Mucosa of descending colon (tissue), 3 donors: ENCODE measurements at regions not wholly inside any gene's neighbourhood (a gene's known extent, or its start where the extent isn't known, plus 50 kb on each side); places are given as distances from the start of the nearest gene placed in this dataset.
"Not testable (repeated sequence)": the region's sequence is repeated elsewhere in the genome, so short reads cannot be mapped to it uniquely, and the experiment has no call there.

ENCODE experiments used
- ATAC-seq: fragments of 200-7000 bp; cut with Tn5 transposase; one replicate; pipeline ENCODE4 v1.9.1; 2020; ENCODE audit warnings: mild to moderate bottlenecking, moderate library complexity
- DNase-seq, 3 donors: peaks; one replicate each; pipeline ENCODE4 v3.0.0-alpha.2; 2020
- H3K36me3 ChIP-seq: fragments of 200-600 bp; one replicate; pipeline ENCODE4 v1.8.0; 2021; ENCODE audit warnings: low read depth, mild to moderate bottlenecking
- H3K4me1 ChIP-seq: fragments of 200-600 bp; one replicate; pipeline ENCODE4 v1.8.0; 2021; ENCODE audit warnings: low read depth, mild to moderate bottlenecking
- H3K4me3 ChIP-seq: fragments of 200-600 bp; one replicate; pipeline ENCODE4 v1.8.0; 2021; ENCODE audit warnings: mild to moderate bottlenecking
- H3K9me3 ChIP-seq: fragments of 200-600 bp; one replicate; pipeline ENCODE4 v1.8.0; 2021; ENCODE audit warnings: mild to moderate bottlenecking
- CTCF ChIP-seq: fragments of 200-600 bp; IDR thresholded peaks from one replicate; pipeline ENCODE4 v1.8.0; 2022; ENCODE audit warnings: antibody characterized with exemption, mild to moderate bottlenecking
- intact Hi-C, 2 donors: fragments of 100-400 bp; cut with DNase I in 1 of 2; cut with micrococcal nuclease in 1 of 2; formaldehyde crosslinking; loops; one replicate each; pipeline versions ENCODE4 v1.11.0 to v1.11.1; 2022; cut with DNase I, micrococcal nuclease
- donor health status: DM: no; HTN: no; CAD: no; lungs with moderate emphysema.
- donor health status: DM: no; HTN: no; CAD: no.
- donor health status: DM: no; HTN: yes; CAD: no.

- no peak for TF ChIP-seq CTCF
- no peak overlapping the region for H3K4me3 ChIP-seq
- H3K36me3 ChIP-seq = no peaks in the 10 kb centered on the region
- no peaks in the 10 kb centered on the region for H3K9me3 ChIP-seq
- intact Hi-C loops = no loop called here
- no peak for DNase-seq
- ATAC-seq = no peak
- H3K4me1 ChIP-seq = no peaks in the 10 kb centered on the region
Observed at GRCh38 chr2:192932376-192932775, 737.6 kb upstream of the TMEFF2 start.

DNA sequence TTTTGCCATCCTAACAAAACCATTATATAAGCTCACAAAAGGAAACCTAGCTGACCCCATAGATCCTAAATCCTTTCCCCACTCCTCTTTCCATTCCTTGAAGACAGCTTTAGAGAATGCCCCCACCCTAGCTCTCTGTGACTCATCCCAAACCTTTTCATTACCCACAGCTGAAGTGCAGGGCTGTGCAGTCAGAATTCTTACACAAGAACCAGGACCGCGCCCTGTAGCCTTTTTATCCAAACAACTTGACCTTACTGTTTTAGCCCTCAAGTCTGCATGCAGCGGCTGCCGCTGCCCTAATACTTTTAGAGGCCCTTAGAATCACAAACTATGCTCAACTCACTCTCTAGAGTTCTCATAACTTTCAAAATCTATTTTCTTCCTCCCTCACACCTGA is 726.9 kb upstream of the TMEFF2 start:
- DNase-seq, intact Hi-C loops, H3K36me3 ChIP-seq, H3K4me3 ChIP-seq, ATAC-seq, H3K4me1 ChIP-seq: not testable (repeated sequence)
- peaks cover 11% of the 10 kb centered on the region for H3K9me3 ChIP-seq

DNA sequence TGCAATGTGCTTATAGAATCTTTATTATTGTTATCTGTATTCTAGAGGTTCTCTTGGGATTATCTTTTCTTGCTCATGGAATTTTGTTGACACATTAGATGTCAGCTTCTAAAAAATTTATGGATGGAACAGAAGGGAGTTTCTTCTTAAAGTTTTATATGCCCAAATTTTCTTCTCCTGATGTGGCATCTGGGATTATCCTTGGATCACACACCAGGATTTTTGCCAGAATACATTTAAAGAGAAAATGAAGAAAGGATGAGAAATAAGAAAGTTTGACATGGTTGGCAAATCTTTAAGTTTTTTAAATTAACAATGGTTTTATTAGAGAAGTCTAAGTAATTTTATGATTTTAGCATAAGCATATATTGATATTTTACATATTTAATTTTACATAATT is 706.7 kb upstream of the TMEFF2 start:
- H3K4me3 ChIP-seq = no peak overlapping the region
- no peak for ATAC-seq
- no peaks in the 10 kb centered on the region for H3K4me1 ChIP-seq

GRCh38 chr2:192899466-192899865 is 704.7 kb upstream of the TMEFF2 start:
- no peak for ATAC-seq
- intact Hi-C loops = no loop called here
- Histone ChIP-seq H3K4me1 (no peaks in the 10 kb centered on the region), H3K9me3 (no peaks in the 10 kb centered on the region), H3K36me3 (no peaks in the 10 kb centered on the region), H3K4me3 (no peak overlapping the region)
- TF ChIP-seq CTCF = no peak
- DNase-seq = no peak

More for the DNA sequence above, 706.7 kb upstream of the TMEFF2 start:
- Histone ChIP-seq H3K9me3 (no peaks in the 10 kb centered on the region), H3K36me3 (no peaks in the 10 kb centered on the region)
- no peak for TF ChIP-seq CTCF
- intact Hi-C loops = no loop called here
- DNase-seq = no peak

GRCh38 chr2:192893976-192894375 is 699.2 kb upstream of the TMEFF2 start:
- H3K9me3 ChIP-seq, H3K4me1 ChIP-seq, ATAC-seq, H3K36me3 ChIP-seq, intact Hi-C loops, H3K4me3 ChIP-seq: not testable (repeated sequence)
- peak in 1 of 3 donors; percentile 40 for DNase-seq

- Histone ChIP-seq H3K4me3 (no peak overlapping the region), H3K36me3 (no peaks in the 10 kb centered on the region), H3K4me1 (no peaks in the 10 kb centered on the region), H3K9me3 (no peaks in the 10 kb centered on the region)
- no peak for ATAC-seq
- intact Hi-C loops = no loop called here
- no peak for DNase-seq
- TF ChIP-seq CTCF = no peak
Observed at GRCh38 chr2:192888109-192888508, 693.4 kb upstream of the TMEFF2 start.

GRCh38 chr2:192887337-192887736 is 692.6 kb upstream of the TMEFF2 start:
- no peaks in the 10 kb centered on the region for H3K36me3 ChIP-seq
- no peak overlapping the region for H3K4me3 ChIP-seq
- H3K9me3 ChIP-seq = no peaks in the 10 kb centered on the region
- ATAC-seq (no peak), DNase-seq (no peak)
- no peaks in the 10 kb centered on the region for H3K4me1 ChIP-seq
- no peak for TF ChIP-seq CTCF
- intact Hi-C loops = no loop called here
